SK-N-SH (cell line): ENCODE measurements at regions not wholly inside any gene's neighbourhood (a gene's known extent, or its start where the extent isn't known, plus 50 kb on each side); places are given as distances from the start of the nearest gene placed in this dataset.

Experiments used
- CTCF ChIA-PET: fragments of 300-600, 350-600 bp; formaldehyde crosslinking; extraction: SDS; loops from one replicate; lab custom pipeline; 2021; lab: Yijun Ruan, JAX
- POLR2A ChIA-PET: fragments of 350-600 bp; sonication (Branson Sonifier 250); formaldehyde crosslinking; extraction: SDS; loops from one replicate; lab custom pipeline; 2020; ENCODE audit warnings: antibody characterized with exemption, inconsistent platforms; lab: Yijun Ruan, JAX
- DNase-seq: peaks from one replicate; pipeline ENCODE4 v3.0.0; 2012
- H2AFZ ChIP-seq: fragments of 200-600 bp; sonication (generic); 2 replicates; pipeline ENCODE4 v1.8.1; 2016; ENCODE audit warnings: antibody characterized with exemption, mild to moderate bottlenecking, low read depth
- H3F3A ChIP-seq: fragments of 200-600 bp; sonication (generic); replicated peaks from 2 replicates; pipeline ENCODE3; 2016; ENCODE audit warnings: antibody characterized with exemption, mild to moderate bottlenecking; ENCODE audit not compliant: insufficient read depth
- H3K27ac ChIP-seq, 2 experiments: fragments of 200-500 bp in 1 of 2; fragments of 200-600 bp in 1 of 2; sonication (Bioruptor generic) in 1 of 2; sonication (generic), shearing (Covaris generic) in 1 of 2; 2 replicates each; pipeline versions ENCODE4 v1.5.1 to v1.6.1; 2014 to 2016; ENCODE audit warnings: low read depth in 2 of 2, inconsistent platforms in 1 of 2, low read length in 1 of 2, mild to moderate bottlenecking in 1 of 2, mixed read lengths in 1 of 2
- H3K27me3 ChIP-seq: fragments of 200-600 bp; sonication (generic), shearing (Covaris generic); 2 replicates; pipeline ENCODE4 v1.6.1; 2016; ENCODE audit warnings: mixed run types; ENCODE audit not compliant: insufficient read depth
- H3K36me3 ChIP-seq, 2 experiments: fragments of 200-500 bp in 1 of 2; fragments of 200-600 bp in 1 of 2; sonication (Bioruptor generic) in 1 of 2; sonication (generic) in 1 of 2; replicated peaks in 1 of 2; 2 replicates each; pipeline versions ENCODE3 to v1.5.1; 2014 to 2016; ENCODE audit warnings: low read length in 1 of 2, mild to moderate bottlenecking in 1 of 2; ENCODE audit not compliant: insufficient read depth in 2 of 2, control insufficient read depth in 1 of 2
- H3K4me1 ChIP-seq, 2 experiments: fragments of 200-500 bp in 1 of 2; fragments of 200-600 bp in 1 of 2; sonication (Bioruptor generic) in 1 of 2; sonication (generic), shearing (Covaris generic) in 1 of 2; 2 replicates each; pipeline versions ENCODE4 v1.5.1 to v1.6.1; 2014 to 2016; ENCODE audit warnings: low read depth in 1 of 2, low read length in 1 of 2, mixed run types in 1 of 2; ENCODE audit not compliant: insufficient read depth in 2 of 2, control insufficient read depth in 1 of 2
- H3K4me2 ChIP-seq: fragments of 200-600 bp; sonication (generic), shearing (Covaris generic); 2 replicates; pipeline ENCODE4 v1.6.1; 2017; ENCODE audit warnings: mixed run types
- H3K4me3 ChIP-seq, 2 experiments: fragments of 200-500 bp in 1 of 2; fragments of 200-600 bp in 1 of 2; sonication (Bioruptor generic) in 1 of 2; sonication (generic), shearing (Covaris generic) in 1 of 2; 2 replicates each; pipeline versions ENCODE4 v1.5.1 to v1.8.1; 2014 to 2016; ENCODE audit warnings: low read depth in 2 of 2, inconsistent platforms in 1 of 2, low read length in 1 of 2, mild to moderate bottlenecking in 1 of 2, mixed read lengths in 1 of 2, moderate library complexity in 1 of 2
- H3K79me2 ChIP-seq: fragments of 200-600 bp; sonication (generic); 2 replicates; pipeline ENCODE4 v1.8.1; 2017; ENCODE audit warnings: mild to moderate bottlenecking; ENCODE audit not compliant: insufficient read depth
- H3K9ac ChIP-seq: fragments of 200-600 bp; sonication (generic); 2 replicates; pipeline ENCODE4 v1.6.1; 2017; ENCODE audit warnings: mixed run types
- H3K9me2 ChIP-seq: fragments of 200-600 bp; sonication (generic); 2 replicates; pipeline ENCODE4 v1.6.1; 2017; ENCODE audit warnings: mixed run types
- H3K9me3 ChIP-seq: fragments of 200-600 bp; sonication (generic); 2 replicates; pipeline ENCODE4 v1.6.1; 2017; ENCODE audit warnings: mixed run types, mild to moderate bottlenecking, moderate library complexity
- H4K20me1 ChIP-seq: fragments of 200-600 bp; sonication (generic); 2 replicates; pipeline ENCODE4 v1.6.1; 2017; ENCODE audit warnings: mild to moderate bottlenecking, mixed run types; ENCODE audit not compliant: insufficient read depth
- EP300 ChIP-seq, 2 experiments: IDR thresholded peaks; 2 replicates each; pipeline versions ENCODE4 v1.4.0 to v1.6.1; 2012; ENCODE audit warnings: borderline replicate concordance in 1 of 2, low read depth in 1 of 2, low read length in 1 of 2
- FOXJ3 ChIP-seq: sonication (generic); formaldehyde crosslinking; IDR thresholded peaks from 2 replicates; pipeline ENCODE4 v1.5.1; 2020; ENCODE audit warnings: mild to moderate bottlenecking, missing genetic modification reagents
- GATA2 ChIP-seq: sonication (generic); formaldehyde crosslinking; IDR thresholded peaks from 2 replicates; pipeline ENCODE4 v1.5.0; 2020; ENCODE audit warnings: mild to moderate bottlenecking, missing genetic modification reagents
- JUND ChIP-seq: IDR thresholded peaks from 2 replicates; pipeline ENCODE4 v1.4.0; 2012
- SIN3A ChIP-seq: IDR thresholded peaks from 2 replicates; pipeline ENCODE4 v1.6.1; 2012; ENCODE audit warnings: low read depth, mild to moderate bottlenecking, low read length, moderate library complexity, borderline replicate concordance
- YY1 ChIP-seq: IDR thresholded peaks from 2 replicates; pipeline ENCODE4 v1.4.0; 2012; ENCODE audit warnings: low read depth, mild to moderate bottlenecking
- WGBS: methylation state at CpG from one replicate; pipeline ENCODE4 v1.1.6; 2017; ENCODE audit warnings: low lambda C conversion rate; 5-methylcytosine and 5-hydroxymethylcytosine counted together
- TF ChIP-seq, protein P1 (sequence below): IDR thresholded peaks from 2 replicates; pipeline ENCODE4; 2012
- TF ChIP-seq, protein P2 (sequence below): IDR thresholded peaks from 2 replicates; pipeline ENCODE4 v1.6.1; 2012; ENCODE audit warnings: mild to moderate bottlenecking, low read depth, low read length, moderate library complexity
- TF ChIP-seq, protein P3 (sequence below): IDR thresholded peaks from 2 replicates; pipeline ENCODE4 v1.4.0; 2012; ENCODE audit warnings: low read depth

DNA sequence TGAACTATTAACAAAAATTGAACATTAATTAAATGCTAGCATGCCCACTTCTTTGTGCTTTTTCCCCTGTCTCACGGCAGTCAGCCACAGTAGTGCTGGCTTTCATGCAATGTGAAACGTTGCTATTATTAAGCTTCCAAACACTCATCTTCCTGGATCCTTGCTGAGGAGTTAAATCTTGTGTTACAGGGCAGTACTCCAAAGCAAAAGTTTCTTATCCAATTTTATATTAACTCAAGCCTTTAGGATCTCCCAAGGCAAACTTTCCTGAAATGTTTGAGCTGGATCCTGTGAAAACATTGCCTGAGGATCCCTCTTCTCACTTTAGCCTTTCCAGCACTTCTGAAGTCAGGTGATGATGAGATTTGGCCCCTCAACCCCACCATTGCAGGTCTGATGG, 1454.8 kb downstream of the FSTL5 start:
- 18% methylated on average over 2 of the region's 2 CpGs for WGBS
- Histone ChIP-seq H3K27me3 (no peaks in the 10 kb centered on the region), H3K4me1 (no peaks in the 10 kb centered on the region)

DNA sequence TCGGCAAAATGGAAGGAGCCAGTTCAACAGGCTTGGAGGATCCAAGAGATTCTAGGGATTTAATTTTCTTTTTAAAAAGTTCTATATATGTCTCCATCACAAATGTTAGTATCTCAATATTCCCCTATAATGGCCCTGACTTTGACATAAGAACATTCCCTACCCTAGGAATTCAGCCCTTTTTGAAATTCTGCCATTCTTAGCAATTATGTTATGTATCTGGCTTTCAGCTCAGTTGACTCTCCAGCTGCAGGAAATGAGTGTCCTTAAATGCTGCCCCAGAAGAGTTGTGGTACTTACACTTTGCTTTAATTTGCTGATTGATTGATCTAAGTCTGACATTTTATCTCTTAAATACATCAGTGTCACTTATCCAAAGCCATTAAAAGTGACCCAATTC, 1454.3 kb downstream of the FSTL5 start:
- CTCF ChIA-PET: interaction anchor here (1.2 kb wide), 1 partner anchor 30 kb away, joined by 3 read pairs; no protein-coding TSS in a partner anchor

More for the DNA sequence above, 1454.8 kb downstream of the FSTL5 start:
- H3F3A ChIP-seq: no peaks in the 10 kb centered on the region
- DNase-seq: no peak
- ChIA-PET CTCF (interaction anchor here (1.2 kb wide), 1 partner anchor 31 kb away, joined by 3 read pairs; no protein-coding TSS in a partner anchor), POLR2A (no interaction called here)
- no peak overlapping the region for H3K27ac ChIP-seq
- TF ChIP-seq, protein P1, sequence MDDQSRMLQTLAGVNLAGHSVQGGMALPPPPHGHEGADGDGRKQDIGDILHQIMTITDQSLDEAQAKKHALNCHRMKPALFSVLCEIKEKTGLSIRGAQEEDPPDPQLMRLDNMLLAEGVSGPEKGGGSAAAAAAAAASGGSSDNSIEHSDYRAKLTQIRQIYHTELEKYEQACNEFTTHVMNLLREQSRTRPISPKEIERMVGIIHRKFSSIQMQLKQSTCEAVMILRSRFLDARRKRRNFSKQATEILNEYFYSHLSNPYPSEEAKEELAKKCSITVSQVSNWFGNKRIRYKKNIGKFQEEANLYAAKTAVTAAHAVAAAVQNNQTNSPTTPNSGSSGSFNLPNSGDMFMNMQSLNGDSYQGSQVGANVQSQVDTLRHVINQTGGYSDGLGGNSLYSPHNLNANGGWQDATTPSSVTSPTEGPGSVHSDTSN: no peak
- TF ChIP-seq, protein P2, sequence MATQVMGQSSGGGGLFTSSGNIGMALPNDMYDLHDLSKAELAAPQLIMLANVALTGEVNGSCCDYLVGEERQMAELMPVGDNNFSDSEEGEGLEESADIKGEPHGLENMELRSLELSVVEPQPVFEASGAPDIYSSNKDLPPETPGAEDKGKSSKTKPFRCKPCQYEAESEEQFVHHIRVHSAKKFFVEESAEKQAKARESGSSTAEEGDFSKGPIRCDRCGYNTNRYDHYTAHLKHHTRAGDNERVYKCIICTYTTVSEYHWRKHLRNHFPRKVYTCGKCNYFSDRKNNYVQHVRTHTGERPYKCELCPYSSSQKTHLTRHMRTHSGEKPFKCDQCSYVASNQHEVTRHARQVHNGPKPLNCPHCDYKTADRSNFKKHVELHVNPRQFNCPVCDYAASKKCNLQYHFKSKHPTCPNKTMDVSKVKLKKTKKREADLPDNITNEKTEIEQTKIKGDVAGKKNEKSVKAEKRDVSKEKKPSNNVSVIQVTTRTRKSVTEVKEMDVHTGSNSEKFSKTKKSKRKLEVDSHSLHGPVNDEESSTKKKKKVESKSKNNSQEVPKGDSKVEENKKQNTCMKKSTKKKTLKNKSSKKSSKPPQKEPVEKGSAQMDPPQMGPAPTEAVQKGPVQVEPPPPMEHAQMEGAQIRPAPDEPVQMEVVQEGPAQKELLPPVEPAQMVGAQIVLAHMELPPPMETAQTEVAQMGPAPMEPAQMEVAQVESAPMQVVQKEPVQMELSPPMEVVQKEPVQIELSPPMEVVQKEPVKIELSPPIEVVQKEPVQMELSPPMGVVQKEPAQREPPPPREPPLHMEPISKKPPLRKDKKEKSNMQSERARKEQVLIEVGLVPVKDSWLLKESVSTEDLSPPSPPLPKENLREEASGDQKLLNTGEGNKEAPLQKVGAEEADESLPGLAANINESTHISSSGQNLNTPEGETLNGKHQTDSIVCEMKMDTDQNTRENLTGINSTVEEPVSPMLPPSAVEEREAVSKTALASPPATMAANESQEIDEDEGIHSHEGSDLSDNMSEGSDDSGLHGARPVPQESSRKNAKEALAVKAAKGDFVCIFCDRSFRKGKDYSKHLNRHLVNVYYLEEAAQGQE: no peak
- no peak for TF ChIP-seq GATA2 (CRISPR knock-in tag)
- no peak for TF ChIP-seq YY1
- TF ChIP-seq JUND: no peak
- TF ChIP-seq, protein P3, sequence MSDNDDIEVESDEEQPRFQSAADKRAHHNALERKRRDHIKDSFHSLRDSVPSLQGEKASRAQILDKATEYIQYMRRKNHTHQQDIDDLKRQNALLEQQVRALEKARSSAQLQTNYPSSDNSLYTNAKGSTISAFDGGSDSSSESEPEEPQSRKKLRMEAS: no peak
- no peaks in the 10 kb centered on the region for H3K79me2 ChIP-seq
- H3K36me3 ChIP-seq: no peaks in the 10 kb centered on the region
- H4K20me1 ChIP-seq: no peaks in the 10 kb centered on the region
- H3K4me3 ChIP-seq: no peak overlapping the region
- H3K9me3 ChIP-seq: no peaks in the 10 kb centered on the region
- no peaks in the 10 kb centered on the region for H3K9me2 ChIP-seq
- H2AFZ ChIP-seq: no peak overlapping the region
- no peak overlapping the region for H3K4me2 ChIP-seq
- H3K9ac ChIP-seq: no peak overlapping the region

More for the DNA sequence above, 1454.3 kb downstream of the FSTL5 start:
- no peaks in the 10 kb centered on the region for H3F3A ChIP-seq
- H3K4me2 ChIP-seq: no peak overlapping the region
- H3K27ac ChIP-seq: no peak overlapping the region
- WGBS: 73% methylated on average over 1 of the region's 1 CpG
- H4K20me1 ChIP-seq: no peaks in the 10 kb centered on the region
- H3K79me2 ChIP-seq: no peaks in the 10 kb centered on the region
- no peak overlapping the region for H3K9ac ChIP-seq
- no peaks in the 10 kb centered on the region for H3K36me3 ChIP-seq
- DNase-seq: no peak
- no peaks in the 10 kb centered on the region for H3K4me1 ChIP-seq
- H3K27me3 ChIP-seq: no peaks in the 10 kb centered on the region
- POLR2A ChIA-PET: no interaction called here
- no peaks in the 10 kb centered on the region for H3K9me2 ChIP-seq
- TF ChIP-seq EP300 (IDR thresholded peaks at IDR 0.05; ENCODE audit: borderline replicate concordance in 1 of 2, low read depth in 1 of 2, low read length in 1 of 2): no peak
- no peak for TF ChIP-seq SIN3A
- no peak for TF ChIP-seq FOXJ3 (CRISPR knock-in tag)
- H2AFZ ChIP-seq: no peak overlapping the region
- H3K9me3 ChIP-seq: no peaks in the 10 kb centered on the region
- no peak overlapping the region for H3K4me3 ChIP-seq
